H1 (cell line): ENCODE measurements at regions not wholly inside any gene's neighbourhood (a gene's known extent, or its start where the extent isn't known, plus 50 kb on each side); places are given as distances from the start of the nearest gene placed in this dataset.

Experiments used
- BRCA1 ChIP-seq: IDR thresholded peaks from 2 replicates; pipeline ENCODE4 v1.6.1; 2012; ENCODE audit warnings: low read depth, low read length, improper control_type of control experiment
- CHD7 ChIP-seq: fragments of 300-600 bp; sonication (generic); IDR thresholded peaks from 2 replicates; pipeline ENCODE4 v1.7.1; 2012; ENCODE audit warnings: low read length, moderate library complexity, mild to moderate bottlenecking, inconsistent platforms; ENCODE audit not compliant: insufficient replicate concordance
- CTCF ChIP-seq, 3 experiments: IDR thresholded peaks; 1 replicate in 2 of 3; 2 replicates in 1 of 3; pipeline versions ENCODE4 v1.5.1 to v1.6.1; 2011; ENCODE audit warnings: low read length in 3 of 3, mild to moderate bottlenecking in 3 of 3, inconsistent platforms in 2 of 3, low read depth in 1 of 3, moderate library complexity in 1 of 3; ENCODE audit not compliant: insufficient read depth in 1 of 3; ENCODE audit errors: control extremely low read depth in 1 of 3
- EZH2 ChIP-seq: fragments of 200-600 bp; sonication (generic); IDR thresholded peaks from 2 replicates; pipeline ENCODE4 v1.7.1; 2012; ENCODE audit warnings: low read depth, mild to moderate bottlenecking, moderate library complexity, low read length, inconsistent platforms; ENCODE audit not compliant: severe bottlenecking
- MAX ChIP-seq: IDR thresholded peaks from 2 replicates; pipeline ENCODE4 v1.6.1; 2012; ENCODE audit warnings: inconsistent platforms
- POLR2A ChIP-seq, 2 experiments: IDR thresholded peaks; 1 replicate in 1 of 2; 2 replicates in 1 of 2; pipeline ENCODE4 v1.6.1; 2011; ENCODE audit warnings: low read depth in 2 of 2, low read length in 2 of 2, mild to moderate bottlenecking in 2 of 2; ENCODE audit errors: control extremely low read depth in 1 of 2
- POU5F1 ChIP-seq: IDR thresholded peaks from 2 replicates; pipeline ENCODE4 v1.6.1; 2011; ENCODE audit warnings: low read depth, mild to moderate bottlenecking, low read length, moderate library complexity
- SP1 ChIP-seq: IDR thresholded peaks from 2 replicates; pipeline ENCODE4 v1.6.1; 2011; ENCODE audit warnings: low read depth, low read length
- TAF1 ChIP-seq: IDR thresholded peaks from 2 replicates; pipeline ENCODE4 v1.6.1; 2011; ENCODE audit warnings: mild to moderate bottlenecking, low read depth, low read length
- USF2 ChIP-seq: IDR thresholded peaks from 2 replicates; pipeline ENCODE4 v1.6.1; 2011; ENCODE audit warnings: low read length, improper control_type of control experiment

- TF ChIP-seq SP1 (no peak), CHD7 (no peak), BRCA1 (no peak), CTCF (IDR thresholded peaks at IDR 0.05; ENCODE audit: control extremely low read depth in 1 of 3, insufficient read depth in 1 of 3, low read depth in 1 of 3, low read length in 3 of 3) (no peak), POLR2A (IDR thresholded peaks at IDR 0.05; ENCODE audit: control extremely low read depth in 1 of 2, low read depth in 2 of 2, low read length in 2 of 2) (no peak), POU5F1 (no peak), EZH2 (no peak), TAF1 (no peak), USF2 (no peak), MAX (no peak)
These were observed 397.3 kb upstream of the SEMA3A start for GRCh38 chr7:84591897-84592296.
